Parathyroid adenoma (tissue), 2 donors: ENCODE measurements at regions not wholly inside any gene's neighbourhood (a gene's known extent, or its start where the extent isn't known, plus 50 kb on each side); places are given as distances from the start of the nearest gene placed in this dataset.

Experiments used
- H2AFZ ChIP-seq: fragments of 300-600 bp; sonication (generic); one replicate; pipeline ENCODE4 v1.7.0; 2017; ENCODE audit warnings: antibody characterized with exemption, mild to moderate bottlenecking
- H3K27ac ChIP-seq: fragments of 300-600 bp; sonication (generic); one replicate; pipeline ENCODE4 v1.7.0; 2017
- H3K27me3 ChIP-seq: fragments of 300-600 bp; sonication (generic); one replicate; pipeline ENCODE4 v1.7.0; 2017; ENCODE audit warnings: low read length; ENCODE audit not compliant: control insufficient read depth, insufficient read depth
- H3K36me3 ChIP-seq: fragments of 300-600 bp; sonication (generic); one replicate; pipeline ENCODE4 v1.7.0; 2017; ENCODE audit warnings: low read length; ENCODE audit not compliant: control insufficient read depth, insufficient read depth
- H3K4me1 ChIP-seq: fragments of 300-600 bp; sonication (generic); one replicate; pipeline ENCODE4 v1.7.0; 2017; ENCODE audit warnings: control low read depth
- H3K4me2 ChIP-seq: fragments of 300-600 bp; sonication (generic); one replicate; pipeline ENCODE4 v1.7.0; 2017; ENCODE audit warnings: low read length
- H3K4me3 ChIP-seq: fragments of 300-600 bp; sonication (generic); one replicate; pipeline ENCODE4 v1.7.0; 2017; ENCODE audit warnings: low read depth, low read length
- H3K79me2 ChIP-seq: fragments of 300-600 bp; sonication (generic); one replicate; pipeline ENCODE4 v1.7.0; 2017; ENCODE audit warnings: control low read depth
- H3K9ac ChIP-seq: fragments of 300-600 bp; sonication (generic); one replicate; pipeline ENCODE4 v1.7.0; 2017; ENCODE audit warnings: mild to moderate bottlenecking
- H3K9me3 ChIP-seq: fragments of 300-600 bp; sonication (generic); one replicate; pipeline ENCODE4 v1.7.0; 2017; ENCODE audit warnings: low read length; ENCODE audit not compliant: control insufficient read depth
- CTCF ChIP-seq: fragments of 300-600 bp; sonication (generic); IDR thresholded peaks from one replicate; pipeline ENCODE4 v1.7.0; 2017; ENCODE audit warnings: antibody characterized with exemption, mild to moderate bottlenecking
- donor health status: primary hyperparathyroidism.

- TF ChIP-seq CTCF, result no peak
- Histone ChIP-seq H3K36me3 (no peaks in the 10 kb centered on the region), H3K27me3 (peaks cover 4% of the 10 kb centered on the region), H3K9me3 (no peaks in the 10 kb centered on the region), H3K4me2 (no peak overlapping the region), H3K4me3 (no peak overlapping the region), H3K9ac (no peak overlapping the region), H2AFZ (no peak overlapping the region), H3K27ac (no peak overlapping the region), H3K79me2 (no peaks in the 10 kb centered on the region), H3K4me1 (no peaks in the 10 kb centered on the region)
These were observed 119.1 kb upstream of the GRIK3 start for GRCh38 chr1:37153116-37154100.

GRCh38 chr1:37156646-37157045, 122.3 kb upstream of the GRIK3 start:
- TF ChIP-seq CTCF, result no peak
- Histone ChIP-seq H3K4me1 (no peaks in the 10 kb centered on the region), H3K27me3 (peaks cover 4% of the 10 kb centered on the region), H3K4me3 (no peak overlapping the region), H3K9me3 (no peaks in the 10 kb centered on the region), H3K36me3 (no peaks in the 10 kb centered on the region), H3K79me2 (no peaks in the 10 kb centered on the region), H2AFZ (no peak overlapping the region), H3K9ac (no peak overlapping the region), H3K27ac (no peak overlapping the region), H3K4me2 (no peak overlapping the region)

GRCh38 chr1:37157634-37158033, 123.3 kb upstream of the GRIK3 start:
- no peak overlapping the region for H3K27ac ChIP-seq
- H2AFZ ChIP-seq, result no peak overlapping the region
- no peaks in the 10 kb centered on the region for H3K79me2 ChIP-seq
- TF ChIP-seq CTCF, result no peak
- no peaks in the 10 kb centered on the region for H3K9me3 ChIP-seq
- no peak overlapping the region for H3K9ac ChIP-seq
- H3K4me2 ChIP-seq, result no peak overlapping the region
- no peak overlapping the region for H3K4me3 ChIP-seq
- H3K27me3 ChIP-seq, result peaks cover 4% of the 10 kb centered on the region
- no peaks in the 10 kb centered on the region for H3K4me1 ChIP-seq
- H3K36me3 ChIP-seq, result no peaks in the 10 kb centered on the region

- no peak overlapping the region for H3K4me3 ChIP-seq
These were observed 123.9 kb upstream of the GRIK3 start for GRCh38 chr1:37158113-37158749.

More at GRCh38 chr1:37158113-37158749, 123.9 kb upstream of the GRIK3 start:
- TF ChIP-seq CTCF, result no peak
- Histone ChIP-seq H3K36me3 (no peaks in the 10 kb centered on the region), H3K4me1 (no peaks in the 10 kb centered on the region), H3K9ac (no peak overlapping the region), H3K27ac (no peak overlapping the region), H3K79me2 (no peaks in the 10 kb centered on the region), H2AFZ (no peak overlapping the region), H3K9me3 (no peaks in the 10 kb centered on the region), H3K27me3 (peaks cover 4% of the 10 kb centered on the region), H3K4me2 (no peak overlapping the region)
